K562 (cell line): ENCODE measurements at regions not wholly inside any gene's neighbourhood (a gene's known extent, or its start where the extent isn't known, plus 50 kb on each side); places are given as distances from the start of the nearest gene placed in this dataset.
"Not testable (repeated sequence)": the region's sequence is repeated elsewhere in the genome, so short reads cannot be mapped to it uniquely, and the experiment has no call there.

Source experiments
- ATAC-seq: fragments of 200-7000 bp; cut with Tn5 transposase; 3 replicates; pipeline ENCODE4 v1.9.1; 2020; ENCODE audit warnings: moderate library complexity
- BruUV-seq: library from RNA; stranded (reverse); fragments of 400-500 nt; replicated peaks from 2 replicates; lab custom pipeline; 2021; lab: Mats Ljungman, UMichigan
- CTCF ChIA-PET: fragments of 300-600 bp; formaldehyde crosslinking; extraction: SDS; loops from one replicate; lab custom pipeline; 2021; ENCODE audit warnings: low intra/inter-chr PET ratio; lab: Yijun Ruan, JAX
- POLR2A ChIA-PET: fragments of 300-600, 350-650 bp; sonication (Branson Sonifier 250); formaldehyde crosslinking; extraction: SDS; loops from one replicate; lab custom pipeline; 2021; ENCODE audit warnings: antibody characterized with exemption, inconsistent platforms; lab: Yijun Ruan, JAX
- DNase-seq, 4 experiments: peaks; one replicate each; pipeline versions ENCODE4 v3.0.0 to v3.0.0-alpha.2; 2011 to 2018; ENCODE audit warnings: low spot score in 3 of 4, mixed read lengths in 3 of 4; ENCODE audit errors: extremely low read depth in 1 of 4
- FAIRE-seq: peaks from 2 replicates; lab custom pipeline; 2011; peaks lifted over from hg19 to GRCh38; lab: Jason Lieb, UNC
- H2AFZ ChIP-seq: 2 replicates; pipeline ENCODE4 v1.6.0; 2011; ENCODE audit warnings: low read depth, low read length, control low read depth, inconsistent platforms
- H3K27ac ChIP-seq: fragments of 200-600 bp; 3 replicates; pipeline ENCODE4 v1.8.0; 2011; ENCODE audit warnings: low read depth, mild to moderate bottlenecking, control low read depth, inconsistent platforms, low read length, moderate library complexity, mixed read lengths; ENCODE audit errors: extremely low read depth
- H3K27me3 ChIP-seq, 2 experiments: fragments of 300-600 bp in 1 of 2; 2 replicates in 1 of 2; 3 replicates in 1 of 2; pipeline versions ENCODE4 v1.6.0 to v1.8.0; 2011; ENCODE audit warnings: inconsistent platforms in 2 of 2, low read length in 2 of 2, mild to moderate bottlenecking in 1 of 2, mixed read lengths in 1 of 2, moderate library complexity in 1 of 2; ENCODE audit not compliant: control insufficient read depth in 2 of 2, insufficient read depth in 2 of 2
- H3K36me3 ChIP-seq: fragments of 300-600 bp; 3 replicates; pipeline ENCODE4 v1.8.0; 2011; ENCODE audit warnings: mild to moderate bottlenecking, low read length, inconsistent platforms; ENCODE audit not compliant: control insufficient read depth, insufficient read depth
- H3K4me1 ChIP-seq, 2 experiments: fragments of 200-600 bp in 1 of 2; replicated peaks in 1 of 2; 2 replicates in 1 of 2; 3 replicates in 1 of 2; pipeline versions ENCODE4 v1.5.1 to v1.8.0; 2011; ENCODE audit warnings: inconsistent platforms in 2 of 2, low read length in 2 of 2, mild to moderate bottlenecking in 1 of 2, mixed read lengths in 1 of 2, moderate library complexity in 1 of 2; ENCODE audit not compliant: control insufficient read depth in 2 of 2, insufficient read depth in 2 of 2
- H3K4me2 ChIP-seq: 2 replicates; pipeline ENCODE4 v1.6.1; 2011; ENCODE audit warnings: low read length, control low read depth, inconsistent platforms, mixed read lengths; ENCODE audit not compliant: insufficient read depth
- H3K4me3 ChIP-seq: fragments of 200-600 bp; sonication (generic), shearing (Covaris generic); 2 replicates; pipeline ENCODE4 v1.5.1; 2016; ENCODE audit warnings: control low read depth, inconsistent platforms
- H3K79me2 ChIP-seq: fragments of 200-600 bp; 3 replicates; pipeline ENCODE4 v1.8.0; 2011; ENCODE audit warnings: low read length, inconsistent platforms; ENCODE audit not compliant: control insufficient read depth, insufficient read depth
- H3K9ac ChIP-seq, 2 experiments: 2 replicates each; pipeline versions ENCODE4 v1.6.0 to v1.6.1; 2011; ENCODE audit warnings: low read depth in 2 of 2, low read length in 2 of 2, control low read depth in 1 of 2, inconsistent platforms in 1 of 2, mild to moderate bottlenecking in 1 of 2, mixed read lengths in 1 of 2; ENCODE audit not compliant: insufficient read depth in 1 of 2
- H3K9me1 ChIP-seq: one replicate; pipeline ENCODE4 v1.6.0; 2011; ENCODE audit warnings: inconsistent platforms, mild to moderate bottlenecking, low read length, moderate library complexity; ENCODE audit not compliant: control insufficient read depth, insufficient read depth
- H3K9me3 ChIP-seq: replicated peaks from 2 replicates; pipeline ENCODE4 v1.5.1; 2011; ENCODE audit warnings: low read depth, low read length, inconsistent platforms; ENCODE audit not compliant: control insufficient read depth, insufficient read depth
- H4K20me1 ChIP-seq: replicated peaks from 2 replicates; pipeline ENCODE4 v1.6.1; 2011; ENCODE audit warnings: low read length, inconsistent platforms, mixed read lengths; ENCODE audit not compliant: control insufficient read depth, insufficient read depth
- CXXC5 ChIP-seq: fragments of 250-450 bp; sonication (Bioruptor Pico); IDR thresholded peaks from 2 replicates; pipeline ENCODE4 v1.8.0; 2022; ENCODE audit warnings: inconsistent platforms, mild to moderate bottlenecking, moderate library complexity
- MAZ ChIP-seq, 2 experiments: fragments of 450-650 bp in 1 of 2; sonication (generic) in 1 of 2; formaldehyde crosslinking; IDR thresholded peaks in 1 of 2; conservative IDR thresholded peaks in 1 of 2; 2 replicates each; pipeline versions ENCODE4 v1.4.0 to v1.5.0; 2020; ENCODE audit warnings: mild to moderate bottlenecking in 1 of 2, missing genetic modification reagents in 1 of 2
- NFIC ChIP-seq: fragments of 450-650 bp; IDR thresholded peaks from 2 replicates; pipeline ENCODE4 v1.6.1; 2017; ENCODE audit warnings: mild to moderate bottlenecking, inconsistent platforms
- NFIX ChIP-seq: fragments of 250-450 bp; sonication (Bioruptor Pico); IDR thresholded peaks from 2 replicates; pipeline ENCODE4 v1.4.0; 2020; ENCODE audit warnings: low read depth, mild to moderate bottlenecking, moderate library complexity
- RAD21 ChIP-seq, 2 experiments: fragments of 250-450 bp in 1 of 2; fragments of 450-650 bp in 1 of 2; sonication (Bioruptor Pico) in 1 of 2; formaldehyde crosslinking in 1 of 2; IDR thresholded peaks in 1 of 2; conservative IDR thresholded peaks in 1 of 2; 2 replicates each; pipeline versions ENCODE4 v1.4.0 to v1.8.0; 2020 to 2022; ENCODE audit warnings: mild to moderate bottlenecking in 2 of 2, moderate library complexity in 1 of 2
- SMAD4 ChIP-seq: fragments of 250-450 bp; sonication (Bioruptor Pico); conservative IDR thresholded peaks from 2 replicates; pipeline ENCODE4 v1.8.0; 2021; ENCODE audit warnings: inconsistent platforms, mild to moderate bottlenecking, moderate library complexity
- ZBTB17 ChIP-seq: fragments of 450-650 bp; formaldehyde crosslinking; IDR thresholded peaks from 2 replicates; pipeline ENCODE4 v1.4.0; 2020; ENCODE audit warnings: mild to moderate bottlenecking
- WGBS: fragments of 100-300 bp; shearing (Covaris generic); methylation state at CpG from one replicate; pipeline ENCODE4 v1.1.6; 2016; ENCODE audit warnings: low coverage, mixed read lengths; ENCODE audit not compliant: insufficient coverage; ENCODE audit errors: missing lambda C conversion rate; 5-methylcytosine and 5-hydroxymethylcytosine counted together
- in situ Hi-C: fragments of 300-500 bp; cut with MboI; formaldehyde crosslinking; loops from 4 replicates; pipeline ENCODE4 v1.15.0; 2018; ENCODE audit warnings: inconsistent platforms, mixed read lengths
- intact Hi-C: fragments of 100-400 bp; cut with micrococcal nuclease; formaldehyde crosslinking; loops from 2 replicates; pipeline ENCODE4 v1.14.2; 2022
- TF ChIP-seq, protein P1 (sequence below): fragments of 450-650 bp; formaldehyde crosslinking; IDR thresholded peaks from 2 replicates; pipeline ENCODE4 v1.4.0; 2020; ENCODE audit warnings: mild to moderate bottlenecking, moderate library complexity

DNA sequence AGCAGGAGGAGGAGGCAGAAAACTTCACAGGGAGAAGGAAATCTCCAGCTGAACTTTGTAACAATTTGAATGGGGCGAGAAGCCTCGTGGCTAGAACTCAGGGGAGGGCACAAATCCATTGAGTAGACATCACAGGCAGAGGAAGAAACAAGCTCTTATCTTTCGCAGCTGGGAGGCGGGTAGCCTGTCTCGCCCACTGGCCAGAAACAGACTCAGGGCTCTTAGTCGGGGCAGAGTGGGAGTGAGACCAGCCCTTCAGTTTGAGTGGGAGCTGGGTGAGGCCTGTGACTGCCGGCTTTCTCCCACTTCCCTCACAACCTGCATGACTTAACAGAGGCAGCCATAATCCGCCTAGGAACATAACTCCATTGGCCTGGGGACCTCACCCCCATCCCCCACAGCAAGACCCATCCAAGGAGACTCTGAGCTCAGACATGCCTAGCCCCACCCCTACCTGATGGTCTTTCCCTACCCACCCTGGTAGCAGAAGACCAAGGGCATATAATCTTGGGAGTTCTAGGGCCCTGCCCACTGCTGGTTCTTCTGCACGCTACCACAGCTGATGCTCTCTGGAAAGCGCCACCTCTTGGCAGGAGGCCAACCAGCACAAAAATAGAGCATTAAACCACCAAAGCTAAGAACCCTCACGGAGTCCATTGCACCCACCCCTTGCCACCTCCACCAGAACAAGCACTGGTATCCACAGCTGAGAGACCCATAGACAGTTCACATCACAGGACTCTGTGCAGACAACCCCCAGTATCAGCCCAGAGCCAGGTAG, 77.8 kb upstream of the LMNTD1 start:
- intact Hi-C loops, H3K27ac ChIP-seq, H3K9me3 ChIP-seq, H3K4me2 ChIP-seq, CTCF ChIA-PET, H3K4me3 ChIP-seq, H3K36me3 ChIP-seq, FAIRE-seq, H3K9ac ChIP-seq, in situ Hi-C loops, H3K9me1 ChIP-seq, H4K20me1 ChIP-seq, BruUV-seq, H3K4me1 ChIP-seq, H2AFZ ChIP-seq, ATAC-seq, H3K27me3 ChIP-seq, H3K79me2 ChIP-seq: not testable (repeated sequence)
- POLR2A ChIA-PET: interaction anchor here (1.1 kb wide), 1 partner anchor 14 kb away, joined by 3 read pairs; no protein-coding TSS in a partner anchor
- DNase-seq: peak in 1 of 4 experiments; percentile 4
- WGBS: under 1% methylated on average over 11 of the region's 11 CpGs
- TF ChIP-seq CXXC5 (CRISPR knock-in tag): 0 out of 2 replicates have a peak, but pooled peaks have one; percentile 13
- TF ChIP-seq, protein P1, sequence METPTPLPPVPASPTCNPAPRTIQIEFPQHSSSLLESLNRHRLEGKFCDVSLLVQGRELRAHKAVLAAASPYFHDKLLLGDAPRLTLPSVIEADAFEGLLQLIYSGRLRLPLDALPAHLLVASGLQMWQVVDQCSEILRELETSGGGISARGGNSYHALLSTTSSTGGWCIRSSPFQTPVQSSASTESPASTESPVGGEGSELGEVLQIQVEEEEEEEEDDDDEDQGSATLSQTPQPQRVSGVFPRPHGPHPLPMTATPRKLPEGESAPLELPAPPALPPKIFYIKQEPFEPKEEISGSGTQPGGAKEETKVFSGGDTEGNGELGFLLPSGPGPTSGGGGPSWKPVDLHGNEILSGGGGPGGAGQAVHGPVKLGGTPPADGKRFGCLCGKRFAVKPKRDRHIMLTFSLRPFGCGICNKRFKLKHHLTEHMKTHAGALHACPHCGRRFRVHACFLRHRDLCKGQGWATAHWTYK (CRISPR knock-in tag): 0 out of 2 replicates have a peak, but pooled peaks have one; percentile 23
- peak in 1 of 2 experiments; percentile 32; a peak in 1 of 4 replicates for TF ChIP-seq MAZ (CRISPR knock-in tag; conservative IDR thresholded peaks at IDR 0.05 in 1 of 2, IDR thresholded peaks at IDR 0.05 in 1 of 2)
- peak in 1 of 2 experiments; percentile 28; a peak in 2 of 4 replicates for TF ChIP-seq RAD21 (CRISPR knock-in tag; conservative IDR thresholded peaks at IDR 0.05 in 1 of 2, IDR thresholded peaks at IDR 0.05 in 1 of 2)
- peak; percentile 76 for TF ChIP-seq NFIC
- TF ChIP-seq NFIX (CRISPR knock-in tag): peak; percentile 71
- 0 out of 2 replicates have a peak, but pooled peaks have one; percentile 19 for TF ChIP-seq SMAD4
- 0 out of 2 replicates have a peak, but pooled peaks have one; percentile 47 for TF ChIP-seq ZBTB17 (CRISPR knock-in tag)
